H9 (cell line): ENCODE measurements at regions not wholly inside any gene's neighbourhood (a gene's known extent, or its start where the extent isn't known, plus 50 kb on each side); places are given as distances from the start of the nearest gene placed in this dataset.

Experiments
- DNase-seq: peaks from one replicate; pipeline ENCODE4 v3.0.0-alpha.2; 2017
- H2AFZ ChIP-seq: one replicate; pipeline ENCODE4 v1.6.1; 2013; ENCODE audit warnings: mild to moderate bottlenecking, low read length, control low read depth, moderate library complexity
- H2AK5ac ChIP-seq: 2 replicates; pipeline ENCODE4 v1.6.1; 2013; ENCODE audit warnings: low read length, control low read depth, mixed read lengths; ENCODE audit not compliant: insufficient read length
- H2BK120ac ChIP-seq: one replicate; pipeline ENCODE4 v1.6.1; 2013; ENCODE audit warnings: low read depth, mild to moderate bottlenecking, low read length, control low read depth, inconsistent platforms; ENCODE audit not compliant: poor library complexity, severe bottlenecking
- H2BK12ac ChIP-seq: 2 replicates; pipeline ENCODE4 v1.6.1; 2013; ENCODE audit warnings: low read length, control low read depth, mixed read lengths, low read depth; ENCODE audit not compliant: insufficient read length
- H2BK15ac ChIP-seq: 2 replicates; pipeline ENCODE4 v1.6.1; 2013; ENCODE audit warnings: low read depth, low read length, control low read depth
- H2BK20ac ChIP-seq: one replicate; pipeline ENCODE4 v1.6.1; 2013; ENCODE audit warnings: low read depth, mild to moderate bottlenecking, low read length, control low read depth, inconsistent platforms; ENCODE audit not compliant: poor library complexity, severe bottlenecking
- H2BK5ac ChIP-seq: 2 replicates; pipeline ENCODE4 v1.6.1; 2013; ENCODE audit warnings: low read length, control low read depth, mixed read lengths; ENCODE audit not compliant: insufficient read length
- H3K14ac ChIP-seq: 2 replicates; pipeline ENCODE4 v1.6.1; 2013; ENCODE audit warnings: low read length, control low read depth; ENCODE audit not compliant: insufficient read depth
- H3K18ac ChIP-seq: 2 replicates; pipeline ENCODE4 v1.6.1; 2013; ENCODE audit warnings: low read depth, mild to moderate bottlenecking, mixed read lengths, low read length, control low read depth; ENCODE audit not compliant: insufficient read length
- H3K23ac ChIP-seq: 2 replicates; pipeline ENCODE4 v1.6.1; 2013; ENCODE audit warnings: low read length, control low read depth, mixed read lengths, low read depth; ENCODE audit not compliant: insufficient read length
- H3K23me2 ChIP-seq: 2 replicates; pipeline ENCODE4 v1.6.1; 2013; ENCODE audit warnings: low read depth, mild to moderate bottlenecking, mixed read lengths, low read length, control low read depth; ENCODE audit not compliant: insufficient read length, poor library complexity, severe bottlenecking
- H3K27ac ChIP-seq: 2 replicates; pipeline ENCODE4 v1.5.1; 2013; ENCODE audit warnings: low read length, control low read depth, mixed read lengths, low read depth; ENCODE audit not compliant: insufficient read length
- H3K27me3 ChIP-seq: 2 replicates; pipeline ENCODE4 v1.6.1; 2013; ENCODE audit warnings: low read length, control low read depth, inconsistent platforms; ENCODE audit not compliant: insufficient read depth
- H3K4ac ChIP-seq: 2 replicates; pipeline ENCODE4 v1.6.1; 2013; ENCODE audit warnings: low read depth, mild to moderate bottlenecking, control low read depth, inconsistent platforms, low read length, moderate library complexity
- H3K4me1 ChIP-seq: 2 replicates; pipeline ENCODE4 v1.6.1; 2013; ENCODE audit warnings: low read length, control low read depth, inconsistent platforms; ENCODE audit not compliant: insufficient read depth
- H3K4me2 ChIP-seq: 2 replicates; pipeline ENCODE4 v1.6.1; 2013; ENCODE audit warnings: low read length, control low read depth, mixed read lengths; ENCODE audit not compliant: insufficient read length, insufficient read depth
- H3K56ac ChIP-seq: 2 replicates; pipeline ENCODE4 v1.6.1; 2013; ENCODE audit warnings: low read depth, mild to moderate bottlenecking, mixed read lengths, low read length, control low read depth; ENCODE audit not compliant: insufficient read length
- H3K79me1 ChIP-seq: 2 replicates; pipeline ENCODE4 v1.6.1; 2013; ENCODE audit warnings: low read depth, mild to moderate bottlenecking, moderate library complexity, low read length, control low read depth, inconsistent platforms; ENCODE audit not compliant: insufficient read depth, poor library complexity, severe bottlenecking
- H3K79me2 ChIP-seq: 2 replicates; pipeline ENCODE4 v1.6.1; 2013; ENCODE audit warnings: low read length, control low read depth, inconsistent platforms; ENCODE audit not compliant: insufficient read depth
- H3K9ac ChIP-seq: 2 replicates; pipeline ENCODE4 v1.6.1; 2013; ENCODE audit warnings: low read length, control low read depth, mixed read lengths; ENCODE audit not compliant: insufficient read length; ENCODE audit errors: extremely low read depth
- H3K9me3 ChIP-seq: one replicate; pipeline ENCODE4 v1.6.1; 2013; ENCODE audit warnings: low read depth, low read length, inconsistent platforms; ENCODE audit not compliant: control insufficient read depth
- H3T11ph ChIP-seq: one replicate; pipeline ENCODE4 v1.6.1; 2013; ENCODE audit warnings: mild to moderate bottlenecking, low read length, control low read depth, inconsistent platforms
- H4K20me1 ChIP-seq: one replicate; pipeline ENCODE4 v1.6.1; 2013; ENCODE audit not compliant: control insufficient read depth, insufficient read length, insufficient read depth
- H4K5ac ChIP-seq: 2 replicates; pipeline ENCODE4 v1.6.1; 2013; ENCODE audit warnings: low read depth, mild to moderate bottlenecking, mixed read lengths, low read length, control low read depth; ENCODE audit not compliant: insufficient read length
- H4K8ac ChIP-seq: replicated peaks from 2 replicates; pipeline ENCODE4 v1.6.1; 2013; ENCODE audit warnings: low read length, control low read depth, mixed read lengths, low read depth; ENCODE audit not compliant: insufficient read length
- H4K91ac ChIP-seq: 2 replicates; pipeline ENCODE4 v1.6.1; 2013; ENCODE audit warnings: low read depth, mild to moderate bottlenecking, moderate library complexity, mixed read lengths, low read length, control low read depth; ENCODE audit not compliant: insufficient read length
- H3K27ac Mint-ChIP-seq, 3 experiments: 2 replicates in 2 of 3; 3 replicates in 1 of 3; pipeline ENCODE4 v1.8.0; 2020 to 2021; ENCODE audit warnings: mixed read lengths in 3 of 3, mild to moderate bottlenecking in 1 of 3, moderate library complexity in 1 of 3
- H3K27me3 Mint-ChIP-seq: 2 replicates; pipeline ENCODE4 v1.8.0; 2021; ENCODE audit warnings: low read depth, mild to moderate bottlenecking, moderate library complexity, mixed read lengths
- H3K36me3 Mint-ChIP-seq, 3 experiments: 2 replicates in 2 of 3; 3 replicates in 1 of 3; pipeline ENCODE4 v1.8.0; 2020 to 2021; ENCODE audit warnings: low read depth in 3 of 3, mixed read lengths in 3 of 3; ENCODE audit not compliant: insufficient read depth in 1 of 3
- H3K4me1 Mint-ChIP-seq, 2 experiments: 2 replicates each; pipeline ENCODE4 v1.8.0; 2020; ENCODE audit warnings: mixed read lengths in 2 of 2
- H3K4me3 Mint-ChIP-seq, 2 experiments: 2 replicates in 1 of 2; 3 replicates in 1 of 2; pipeline ENCODE4 v1.8.0; 2020 to 2021; ENCODE audit warnings: mild to moderate bottlenecking in 2 of 2, mixed read lengths in 2 of 2, moderate library complexity in 1 of 2
- H3K9me3 Mint-ChIP-seq, 2 experiments: 2 replicates in 1 of 2; 3 replicates in 1 of 2; pipeline ENCODE4 v1.8.0; 2020; ENCODE audit warnings: mild to moderate bottlenecking in 2 of 2, mixed read lengths in 2 of 2, moderate library complexity in 1 of 2
- CTCF ChIP-seq: fragments of 200-600 bp; sonication (generic); conservative IDR thresholded peaks from 3 replicates; pipeline ENCODE4 v1.8.0; 2021; ENCODE audit warnings: antibody characterized with exemption, mild to moderate bottlenecking
- WGBS: extraction: QIAGEN DNeasy Blood & Tissue Kit; methylation state at CpG from one replicate; pipeline ENCODE4 v1.1.7; 2013; ENCODE audit warnings: missing lambda C conversion rate, low lambda C conversion rate, mixed read lengths; ENCODE audit not compliant: insufficient read length; ENCODE audit errors: extremely low coverage; 5-methylcytosine and 5-hydroxymethylcytosine counted together

GRCh38 chr2:592737-593136 lies 84.5 kb downstream of the TMEM18 start:
- Histone ChIP-seq H3K27me3 (no peaks in the 10 kb centered on the region), H4K20me1 (no peaks in the 10 kb centered on the region), H3K4ac (no peak overlapping the region), H3K27ac (no peak overlapping the region), H2AFZ (no peak overlapping the region), H3K56ac (no peak overlapping the region), H2BK20ac (no peak overlapping the region), H2BK5ac (no peak overlapping the region), H3K9me3 (no peaks in the 10 kb centered on the region), H3K4me2 (no peak overlapping the region), H3K14ac (no peak overlapping the region), H3K9ac (no peak overlapping the region), H3K18ac (no peak overlapping the region), H4K5ac (no peak overlapping the region), H2AK5ac (no peak overlapping the region), H3K79me2 (no peaks in the 10 kb centered on the region), H2BK12ac (no peak overlapping the region), H4K8ac (no peak overlapping the region), H3K4me1 (peaks cover 3% of the 10 kb centered on the region; the same call in 1 of the 2 replicates), H3K79me1 (no peaks in the 10 kb centered on the region), H2BK15ac (no peak overlapping the region), H3K23me2 (no peaks in the 10 kb centered on the region), H3K23ac (no peak overlapping the region), H3T11ph (no peak overlapping the region), H2BK120ac (no peak overlapping the region), H4K91ac (no peak overlapping the region)
- Mint-ChIP-seq H3K4me3 (no peak overlapping the region), H3K4me1 (peaks cover 0 to 14% of the 10 kb centered on the region in 2 experiments; a peak in 3 of 4 replicates), H3K9me3 (no peaks in the 10 kb centered on the region; a peak in 1 of 5 replicates), H3K36me3 (no peaks in the 10 kb centered on the region; a peak in 1 of 7 replicates), H3K27me3 (peaks cover 3% of the 10 kb centered on the region), H3K27ac (no peak overlapping the region)
- no peak for TF ChIP-seq CTCF
- no peak for DNase-seq
- no CpG with 5 or more reads among the region's 8 CpGs for WGBS
